PC-9 (cell line): ENCODE measurements at regions not wholly inside any gene's neighbourhood (a gene's known extent, or its start where the extent isn't known, plus 50 kb on each side); places are given as distances from the start of the nearest gene placed in this dataset.

Experiments
- BruUV-seq: library from RNA; stranded (reverse); fragments of 400-500 nt; replicated peaks from 2 replicates; lab custom pipeline; 2021; lab: Mats Ljungman, UMichigan
- CTCF ChIA-PET: fragments of 300-600 bp; sonication (Branson Sonifier 250); formaldehyde crosslinking; loops from one replicate; lab custom pipeline; 2022; ENCODE audit warnings: antibody characterized with exemption; lab: Charles Lee
- POLR2A ChIA-PET: fragments of 300-600 bp; sonication (Branson Sonifier 250); formaldehyde crosslinking; loops from one replicate; lab custom pipeline; 2022; ENCODE audit warnings: antibody characterized with exemption; ENCODE audit not compliant: unreplicated experiment; lab: Charles Lee
- DNase-seq, 2 experiments: peaks; one replicate each; pipeline versions ENCODE4 v3.0.0 to v3.0.0-alpha.2; 2015 to 2022; ENCODE audit warnings: mixed read lengths in 1 of 2
- H2AFZ ChIP-seq: fragments of 200-600 bp; sonication (generic); 2 replicates; pipeline ENCODE4 v1.8.1; 2017; ENCODE audit warnings: antibody characterized with exemption
- H3F3A ChIP-seq: fragments of 200-600 bp; sonication (generic); 2 replicates; pipeline ENCODE4 v1.8.1; 2017; ENCODE audit warnings: antibody characterized with exemption, mild to moderate bottlenecking, low read depth; ENCODE audit not compliant: insufficient read depth
- H3K27ac ChIP-seq: fragments of 200-600 bp; sonication (generic); 2 replicates; pipeline ENCODE4 v1.6.1; 2016; ENCODE audit warnings: mixed run types
- H3K27me3 ChIP-seq: fragments of 200-600 bp; sonication (generic); 2 replicates; pipeline ENCODE4 v1.6.1; 2016; ENCODE audit warnings: low read depth, mixed run types; ENCODE audit not compliant: insufficient read depth
- H3K36me3 ChIP-seq: fragments of 200-600 bp; sonication (generic); 2 replicates; pipeline ENCODE4 v1.6.1; 2016; ENCODE audit warnings: low read depth, mixed run types
- H3K4me1 ChIP-seq: fragments of 200-600 bp; sonication (generic); replicated peaks from 2 replicates; pipeline ENCODE4 v1.6.1; 2016; ENCODE audit warnings: mixed run types; ENCODE audit not compliant: insufficient read depth
- H3K4me2 ChIP-seq: fragments of 200-600 bp; sonication (generic); 2 replicates; pipeline ENCODE4 v1.6.1; 2017; ENCODE audit warnings: mixed run types
- H3K4me3 ChIP-seq: fragments of 200-600 bp; sonication (generic); 2 replicates; pipeline ENCODE4 v1.6.1; 2016; ENCODE audit warnings: mixed run types
- H3K79me2 ChIP-seq: fragments of 200-600 bp; sonication (generic); 2 replicates; pipeline ENCODE4 v1.6.1; 2017; ENCODE audit warnings: low read depth, mixed run types
- H3K9me2 ChIP-seq: fragments of 200-600 bp; sonication (generic); 2 replicates; pipeline ENCODE4 v1.8.1; 2017; ENCODE audit warnings: mild to moderate bottlenecking; ENCODE audit not compliant: insufficient read depth
- H3K9me3 ChIP-seq: fragments of 200-600 bp; sonication (generic); 2 replicates; pipeline ENCODE4 v1.8.1; 2016; ENCODE audit warnings: low read depth; ENCODE audit not compliant: insufficient read depth
- H4K20me1 ChIP-seq: fragments of 200-600 bp; sonication (generic); 2 replicates; pipeline ENCODE4 v1.8.1; 2017; ENCODE audit not compliant: insufficient read depth
- EZH2 ChIP-seq: fragments of 200-600 bp; sonication (generic); IDR thresholded peaks from 2 replicates; pipeline ENCODE4 v1.8.0; 2017; ENCODE audit warnings: antibody characterized with exemption, low read depth
- intact Hi-C: fragments of 100-400 bp; cut with micrococcal nuclease; formaldehyde crosslinking; loops from one replicate; pipeline ENCODE4 v1.10.0; 2022; ENCODE audit not compliant: unreplicated experiment
- TF ChIP-seq, protein P1 (sequence below): fragments of 200-600 bp; sonication (generic); conservative IDR thresholded peaks from 2 replicates; pipeline ENCODE4 v1.6.1; 2017; ENCODE audit warnings: mixed run types, antibody characterized with exemption, mild to moderate bottlenecking, moderate library complexity

DNA sequence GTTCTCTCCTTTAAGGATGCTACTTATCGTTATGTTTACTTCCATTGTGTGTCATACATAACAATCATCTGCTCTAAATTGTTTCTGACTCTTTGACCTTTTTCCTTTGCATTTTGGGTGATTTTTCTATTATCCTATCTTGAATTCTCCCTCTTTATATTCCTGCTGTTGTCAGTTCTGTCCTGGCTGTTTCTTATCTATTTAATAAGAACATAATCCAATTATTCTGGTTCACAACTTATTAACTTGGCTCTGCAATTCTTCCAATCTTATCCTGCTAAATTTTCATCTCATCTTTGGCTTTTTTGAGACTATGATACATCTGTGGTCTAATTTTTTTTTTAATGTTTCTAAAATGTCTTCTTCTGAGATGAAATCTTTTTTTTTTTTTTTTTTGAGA, 54.7 kb upstream of the TOX2 start:
- Histone ChIP-seq H3K4me2 (no peak overlapping the region), H3K79me2 (no peaks in the 10 kb centered on the region), H2AFZ (no peak overlapping the region), H4K20me1 (no peaks in the 10 kb centered on the region), H3K27ac (no peak overlapping the region), H3K27me3 (no peaks in the 10 kb centered on the region), H3K36me3 (no peaks in the 10 kb centered on the region), H3F3A (no peaks in the 10 kb centered on the region), H3K4me1 (no peaks in the 10 kb centered on the region), H3K4me3 (no peak overlapping the region), H3K9me2 (no peaks in the 10 kb centered on the region), H3K9me3 (no peaks in the 10 kb centered on the region; the same call in 1 of the 2 replicates)
- ChIA-PET CTCF (no interaction called here), POLR2A (no interaction called here)
- DNase-seq: no peak
- BruUV-seq: no TSS peak
- intact Hi-C loops: no loop called here
- TF ChIP-seq EZH2: no peak
- TF ChIP-seq, protein P1, sequence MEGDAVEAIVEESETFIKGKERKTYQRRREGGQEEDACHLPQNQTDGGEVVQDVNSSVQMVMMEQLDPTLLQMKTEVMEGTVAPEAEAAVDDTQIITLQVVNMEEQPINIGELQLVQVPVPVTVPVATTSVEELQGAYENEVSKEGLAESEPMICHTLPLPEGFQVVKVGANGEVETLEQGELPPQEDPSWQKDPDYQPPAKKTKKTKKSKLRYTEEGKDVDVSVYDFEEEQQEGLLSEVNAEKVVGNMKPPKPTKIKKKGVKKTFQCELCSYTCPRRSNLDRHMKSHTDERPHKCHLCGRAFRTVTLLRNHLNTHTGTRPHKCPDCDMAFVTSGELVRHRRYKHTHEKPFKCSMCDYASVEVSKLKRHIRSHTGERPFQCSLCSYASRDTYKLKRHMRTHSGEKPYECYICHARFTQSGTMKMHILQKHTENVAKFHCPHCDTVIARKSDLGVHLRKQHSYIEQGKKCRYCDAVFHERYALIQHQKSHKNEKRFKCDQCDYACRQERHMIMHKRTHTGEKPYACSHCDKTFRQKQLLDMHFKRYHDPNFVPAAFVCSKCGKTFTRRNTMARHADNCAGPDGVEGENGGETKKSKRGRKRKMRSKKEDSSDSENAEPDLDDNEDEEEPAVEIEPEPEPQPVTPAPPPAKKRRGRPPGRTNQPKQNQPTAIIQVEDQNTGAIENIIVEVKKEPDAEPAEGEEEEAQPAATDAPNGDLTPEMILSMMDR: no peak

DNA sequence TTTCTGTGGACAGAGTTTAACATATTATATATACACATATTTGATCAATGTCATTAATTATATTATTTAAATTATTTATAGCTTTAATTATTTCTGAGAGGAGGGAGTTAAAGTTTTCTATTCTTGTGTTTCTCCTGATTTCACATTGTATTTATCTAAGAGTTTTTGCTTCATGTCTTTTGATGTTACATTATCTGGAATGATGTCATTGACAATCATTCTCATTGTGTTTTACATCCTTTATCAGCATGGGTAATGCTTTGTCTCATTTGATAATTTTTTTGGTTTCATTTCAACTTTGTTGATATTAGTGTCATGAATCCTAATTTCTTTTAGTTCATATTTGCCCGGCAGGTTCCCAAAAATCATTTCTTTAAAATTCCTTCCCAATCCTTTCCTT, 56.7 kb upstream of the TOX2 start:
- Histone ChIP-seq H3K79me2 (no peaks in the 10 kb centered on the region), H3K27ac (no peak overlapping the region), H3F3A (no peaks in the 10 kb centered on the region), H4K20me1 (no peaks in the 10 kb centered on the region), H2AFZ (no peak overlapping the region), H3K9me3 (no peaks in the 10 kb centered on the region; the same call in 1 of the 2 replicates), H3K27me3 (no peaks in the 10 kb centered on the region), H3K4me2 (no peak overlapping the region), H3K4me3 (no peak overlapping the region), H3K4me1 (no peaks in the 10 kb centered on the region), H3K36me3 (no peaks in the 10 kb centered on the region), H3K9me2 (no peaks in the 10 kb centered on the region)
- intact Hi-C loops: no loop called here
- BruUV-seq: no TSS peak
- TF ChIP-seq EZH2: no peak
- TF ChIP-seq, protein P1: no peak
- no peak for DNase-seq
- CTCF ChIA-PET: no interaction called here
- POLR2A ChIA-PET: no interaction called here

DNA sequence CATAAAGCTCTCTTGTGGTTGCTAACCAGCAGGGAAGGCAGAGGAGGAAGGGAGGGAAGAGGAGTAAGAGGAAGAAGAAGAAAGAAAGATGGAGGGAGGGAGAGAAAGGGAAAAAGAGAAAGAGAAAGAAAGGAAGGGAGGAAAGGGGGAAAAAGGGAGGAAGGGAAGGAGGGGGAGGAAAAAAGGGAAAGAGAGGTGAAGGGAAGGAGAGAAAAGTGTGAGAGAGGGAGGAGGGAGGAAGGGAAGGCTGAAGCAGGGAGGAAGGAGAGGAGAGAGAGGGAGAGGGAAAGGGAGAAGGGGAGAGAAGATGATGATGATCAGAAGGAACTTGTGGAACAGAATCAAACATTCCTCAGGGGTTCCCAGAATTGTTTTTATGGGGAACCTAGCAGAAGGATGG, 57.5 kb upstream of the TOX2 start:
- H3K4me2 ChIP-seq: no peak overlapping the region
- H4K20me1 ChIP-seq: no peaks in the 10 kb centered on the region
- H3F3A ChIP-seq: no peaks in the 10 kb centered on the region
- 0 out of 2 replicates have a peak overlapping the region, but pooled peaks have one; percentile 46 for H2AFZ ChIP-seq
- POLR2A ChIA-PET: no interaction called here
- no peaks in the 10 kb centered on the region for H3K27me3 ChIP-seq
- H3K9me2 ChIP-seq: no peaks in the 10 kb centered on the region
- no peak for DNase-seq
- intact Hi-C loops: no loop called here
- H3K4me1 ChIP-seq: no peaks in the 10 kb centered on the region
- TF ChIP-seq EZH2: no peak
- TF ChIP-seq, protein P1: no peak
- no TSS peak for BruUV-seq
- CTCF ChIA-PET: interaction anchor here (0.7 kb wide), 1 partner anchor 319 kb away, joined by 8 read pairs; no protein-coding TSS in a partner anchor
- H3K79me2 ChIP-seq: no peaks in the 10 kb centered on the region
- H3K9me3 ChIP-seq: no peaks in the 10 kb centered on the region; the same call in 1 of the 2 replicates
- H3K27ac ChIP-seq: no peak overlapping the region
- no peak overlapping the region for H3K4me3 ChIP-seq
- H3K36me3 ChIP-seq: no peaks in the 10 kb centered on the region
